Thymus (tissue), 11 donors: ENCODE measurements at regions not wholly inside any gene's neighbourhood (a gene's known extent, or its start where the extent isn't known, plus 50 kb on each side); places are given as distances from the start of the nearest gene placed in this dataset.
"Not testable (repeated sequence)": the region's sequence is repeated elsewhere in the genome, so short reads cannot be mapped to it uniquely, and the experiment has no call there.

Source experiments
- DNase-seq, 9 donors: peaks; one replicate each; pipeline ENCODE4 v3.0.0-alpha.2; 2013; ENCODE audit warnings: low spot score in 9 of 9, low read depth in 6 of 9, missing footprints in 1 of 9
- H3K27ac ChIP-seq, 2 donors: one replicate each; pipeline ENCODE4 v1.5.1; 2013; ENCODE audit warnings: control low read depth in 1 of 2, low read depth in 1 of 2, low read length in 1 of 2, mild to moderate bottlenecking in 1 of 2, moderate library complexity in 1 of 2
- H3K27me3 ChIP-seq, 2 donors: one replicate each; pipeline ENCODE4 v1.5.1; 2013; ENCODE audit warnings: low read length in 1 of 2; ENCODE audit not compliant: control insufficient read depth in 2 of 2, insufficient read depth in 1 of 2
- H3K36me3 ChIP-seq, 2 donors: one replicate each; pipeline ENCODE4 v1.5.1; 2013; ENCODE audit warnings: low read length in 1 of 2, mild to moderate bottlenecking in 1 of 2, moderate library complexity in 1 of 2; ENCODE audit not compliant: control insufficient read depth in 2 of 2, insufficient read depth in 2 of 2
- H3K4me1 ChIP-seq, 2 donors: one replicate each; pipeline ENCODE4 v1.5.1; 2013; ENCODE audit warnings: low read length in 2 of 2; ENCODE audit not compliant: control insufficient read depth in 2 of 2, insufficient read depth in 2 of 2
- H3K4me3 ChIP-seq, 2 donors: one replicate each; pipeline ENCODE4 v1.5.1; 2013; ENCODE audit warnings: low read length in 2 of 2, control low read depth in 1 of 2, mild to moderate bottlenecking in 1 of 2
- H3K9me3 ChIP-seq, 2 donors: one replicate each; pipeline ENCODE4 v1.5.1; 2013; ENCODE audit warnings: low read length in 1 of 2, mild to moderate bottlenecking in 1 of 2; ENCODE audit not compliant: control insufficient read depth in 2 of 2, insufficient read depth in 1 of 2
- WGBS: extraction: QIAGEN DNeasy Blood & Tissue Kit; methylation state at CpG from one replicate; pipeline ENCODE4 v1.1.7; 2013; 5-methylcytosine and 5-hydroxymethylcytosine counted together
- donor health status: healthy.

DNA sequence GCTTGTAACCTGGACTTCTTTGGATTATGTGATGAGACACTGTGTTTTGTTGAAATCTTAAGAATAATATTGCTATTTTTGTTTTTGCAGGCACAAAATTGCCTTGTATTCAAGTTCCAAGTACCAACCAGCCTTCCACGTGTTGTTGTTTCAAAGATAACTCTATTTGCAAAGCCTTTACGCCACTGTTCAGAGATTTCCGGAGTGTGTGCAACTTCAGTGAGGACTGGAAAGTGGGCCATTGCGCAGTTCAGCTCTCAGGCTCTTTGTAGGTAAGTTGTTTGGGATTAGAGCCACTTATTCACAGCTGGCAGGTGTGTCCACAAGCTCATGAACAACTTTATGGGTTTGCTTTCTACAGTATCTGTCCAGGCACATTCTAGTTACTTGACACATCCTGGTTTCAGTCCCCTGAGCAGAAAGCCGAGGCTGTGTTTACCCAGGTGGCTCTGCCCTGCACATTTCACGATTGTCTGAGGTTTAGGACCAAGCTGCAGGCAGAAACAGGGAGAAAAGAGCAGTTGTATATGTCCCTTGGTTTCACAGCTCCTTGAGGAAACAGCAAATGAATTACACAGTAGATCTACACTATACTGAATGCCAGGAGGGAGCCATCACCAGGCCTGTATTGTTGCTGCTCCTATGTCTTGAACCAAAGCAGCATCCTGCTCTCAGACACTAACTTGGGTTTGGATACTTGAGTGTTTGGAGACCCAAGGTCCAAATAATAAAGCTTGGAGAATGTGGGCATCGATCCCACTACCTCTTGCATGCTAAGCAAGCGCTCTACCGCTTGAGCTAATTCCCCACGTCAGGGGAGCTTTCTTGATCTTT is 136.1 kb upstream of the ZNF322 start:
- not testable (repeated sequence) for DNase-seq, H3K9me3 ChIP-seq, H3K4me1 ChIP-seq, H3K27me3 ChIP-seq, H3K36me3 ChIP-seq, H3K4me3 ChIP-seq, H3K27ac ChIP-seq
- no CpG with 5 or more reads among the region's 10 CpGs for WGBS

GRCh38 chr6:26799903-26800633 is 140.5 kb upstream of the ZNF322 start:
- not testable (repeated sequence) for H3K4me1 ChIP-seq, DNase-seq, H3K36me3 ChIP-seq, H3K4me3 ChIP-seq, H3K9me3 ChIP-seq, H3K27ac ChIP-seq, H3K27me3 ChIP-seq
- WGBS: no CpG with 5 or more reads among the region's 17 CpGs

- H3K9me3 ChIP-seq, H3K36me3 ChIP-seq, H3K4me1 ChIP-seq, H3K27ac ChIP-seq, H3K27me3 ChIP-seq, DNase-seq, H3K4me3 ChIP-seq: not testable (repeated sequence)
- no CpG with 5 or more reads among the region's 16 CpGs for WGBS
These were observed 144.2 kb upstream of the ZNF322 start for GRCh38 chr6:26803762-26804161.

GRCh38 chr6:26811486-26812116 is 152.1 kb upstream of the ZNF322 start:
- not testable (repeated sequence) for H3K4me3 ChIP-seq
- WGBS: no CpG with 5 or more reads among the region's 36 CpGs

DNA sequence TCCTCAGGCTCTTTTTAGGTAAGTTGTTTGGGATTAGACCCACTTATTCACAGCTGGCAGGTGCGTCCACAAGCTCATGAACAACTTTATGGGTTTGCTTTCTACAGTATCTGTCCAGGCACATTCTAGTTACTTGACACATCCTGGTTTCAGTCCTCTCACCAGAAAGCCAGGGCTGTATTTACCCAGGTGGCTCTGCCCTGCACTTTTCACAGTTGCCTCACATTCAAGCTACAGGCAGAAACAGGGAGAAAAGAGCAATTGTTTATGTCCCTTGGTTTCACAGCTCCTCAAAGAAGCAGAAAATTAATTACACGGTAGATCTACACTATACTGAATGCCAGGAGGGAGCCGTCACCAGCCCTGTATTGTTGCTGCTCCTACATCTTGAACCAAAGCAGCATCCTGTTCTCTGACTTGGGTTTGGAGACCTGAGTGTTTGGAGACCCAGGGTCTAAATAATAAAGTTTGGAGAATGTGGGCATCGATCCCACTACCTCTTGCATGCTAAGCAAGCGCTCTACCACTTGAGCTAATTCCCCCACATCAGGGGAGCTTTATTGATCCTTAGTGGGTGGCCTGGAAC is 159.2 kb upstream of the ZNF322 start:
- not testable (repeated sequence) for H3K36me3 ChIP-seq, DNase-seq, H3K9me3 ChIP-seq, H3K27me3 ChIP-seq, H3K4me1 ChIP-seq, H3K4me3 ChIP-seq, H3K27ac ChIP-seq
- WGBS: 60% methylated on average over 1 of the region's 5 CpGs

More at GRCh38 chr6:26811486-26812116, 152.1 kb upstream of the ZNF322 start:
- H3K27ac ChIP-seq, H3K9me3 ChIP-seq, DNase-seq, H3K36me3 ChIP-seq, H3K27me3 ChIP-seq, H3K4me1 ChIP-seq: not testable (repeated sequence)

DNA sequence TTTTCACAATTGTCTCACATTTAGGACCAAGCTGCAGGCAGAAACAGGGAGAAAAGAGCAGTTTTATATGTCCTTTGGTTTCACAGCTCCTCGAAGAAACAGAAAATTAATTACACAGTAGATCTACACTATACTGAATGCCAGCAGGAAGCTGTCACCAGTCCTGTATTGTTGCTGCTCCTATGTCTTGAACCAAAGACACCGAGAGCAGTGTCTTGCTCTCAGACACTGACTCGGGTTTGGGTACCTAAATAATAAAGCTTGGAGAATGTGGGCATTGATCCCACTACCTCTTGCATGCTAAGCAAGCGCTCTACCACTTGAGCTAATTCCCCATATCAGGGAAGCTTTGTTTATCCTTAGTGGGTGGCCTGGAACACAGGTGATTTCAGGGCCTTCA is 168.4 kb upstream of the ZNF322 start:
- no CpG with 5 or more reads among the region's 4 CpGs for WGBS
- H3K4me3 ChIP-seq, H3K9me3 ChIP-seq, H3K36me3 ChIP-seq, H3K27ac ChIP-seq, H3K4me1 ChIP-seq, H3K27me3 ChIP-seq, DNase-seq: not testable (repeated sequence)

- WGBS: no CpG with 5 or more reads among the region's 2 CpGs
- not testable (repeated sequence) for H3K4me1 ChIP-seq, H3K27me3 ChIP-seq, H3K27ac ChIP-seq, H3K36me3 ChIP-seq, DNase-seq, H3K9me3 ChIP-seq, H3K4me3 ChIP-seq
These were observed 169.9 kb upstream of the ZNF322 start for GRCh38 chr6:26829480-26829879.

GRCh38 chr6:26830992-26831391 is 171.4 kb upstream of the ZNF322 start:
- not testable (repeated sequence) for DNase-seq, H3K36me3 ChIP-seq, H3K4me1 ChIP-seq, H3K27ac ChIP-seq, H3K27me3 ChIP-seq, H3K4me3 ChIP-seq, H3K9me3 ChIP-seq
- WGBS: 86% methylated on average over 9 of the region's 9 CpGs

DNA sequence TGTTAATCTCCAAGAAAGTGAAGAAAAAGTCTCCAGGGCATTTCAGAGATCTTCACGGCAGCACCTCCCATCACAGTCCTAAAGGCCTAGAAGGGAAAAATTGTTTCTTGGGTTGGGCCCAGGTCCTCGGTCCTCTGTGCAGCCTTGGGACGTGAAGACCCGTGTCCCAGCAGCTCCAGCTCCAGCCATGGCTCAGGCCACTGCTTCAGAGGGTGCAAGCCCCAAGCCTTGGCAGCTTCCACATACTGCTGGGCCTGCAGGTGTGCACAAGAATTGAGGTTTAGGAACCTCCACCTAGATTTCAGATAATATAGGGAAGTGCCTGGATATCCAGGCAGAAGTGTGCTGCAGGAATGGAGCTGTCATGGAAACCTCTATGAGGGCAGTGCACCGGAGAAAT is 176.2 kb upstream of the ZNF322 start:
- H3K9me3 ChIP-seq, H3K27me3 ChIP-seq, DNase-seq, H3K27ac ChIP-seq, H3K4me1 ChIP-seq, H3K4me3 ChIP-seq, H3K36me3 ChIP-seq: not testable (repeated sequence)
- 98% methylated on average over 5 of the region's 5 CpGs for WGBS
